GM12878 (cell line): ENCODE measurements at regions not wholly inside any gene's neighbourhood (a gene's known extent, or its start where the extent isn't known, plus 50 kb on each side); places are given as distances from the start of the nearest gene placed in this dataset.

Experiments
- ATAC-seq: fragments of 200-7000 bp; cut with Tn5 transposase; 3 replicates; pipeline ENCODE4 v1.9.1; 2020; ENCODE audit warnings: mild to moderate bottlenecking, moderate library complexity
- BruUV-seq: library from RNA; stranded (reverse); fragments of 400-500 nt; replicated peaks from 2 replicates; lab custom pipeline; 2021; lab: Mats Ljungman, UMichigan
- CTCF ChIA-PET: fragments of 300-600 bp; sonication (Branson Sonifier 250); formaldehyde crosslinking; extraction: SDS; loops from one replicate; lab custom pipeline; 2021; ENCODE audit warnings: inconsistent platforms; lab: Yijun Ruan, JAX
- POLR2A ChIA-PET: fragments of 350-600 bp; formaldehyde crosslinking; extraction: SDS; loops from one replicate; lab custom pipeline; 2021; ENCODE audit warnings: inconsistent platforms; lab: Charles Lee
- RAD21 ChIA-PET: fragments of 300-600 bp; sonication (Branson Sonifier 250); formaldehyde crosslinking; loops from one replicate; lab custom pipeline; 2023; ENCODE audit warnings: antibody characterized with exemption; ENCODE audit not compliant: unreplicated experiment; lab: Charles Lee
- SMC1A ChIA-PET: fragments of 300-600 bp; sonication (Branson Sonifier 250); formaldehyde crosslinking; loops from one replicate; lab custom pipeline; 2023; ENCODE audit not compliant: unreplicated experiment, uncharacterized antibody; lab: Charles Lee
- DNase-seq: peaks from one replicate; pipeline ENCODE4 v3.0.0-alpha.2; 2011; ENCODE audit warnings: low read depth, low spot score
- FAIRE-seq: peaks from 3 replicates; lab custom pipeline; 2011; peaks lifted over from hg19 to GRCh38; lab: Jason Lieb, UNC
- H2AFZ ChIP-seq: 2 replicates; pipeline ENCODE4 v1.6.0; 2011; ENCODE audit warnings: low read depth, low read length, control low read depth; ENCODE audit not compliant: control insufficient read depth
- H3K27ac ChIP-seq: 2 replicates; pipeline ENCODE4 v1.5.1; 2011; ENCODE audit warnings: control low read depth; ENCODE audit not compliant: control insufficient read depth, insufficient read depth
- H3K27me3 ChIP-seq, 2 experiments: replicated peaks in 1 of 2; 2 replicates each; pipeline versions ENCODE4 v1.6.0 to v1.6.1; 2011; ENCODE audit warnings: low read length in 1 of 2; ENCODE audit not compliant: control insufficient read depth in 2 of 2, insufficient read depth in 2 of 2
- H3K36me3 ChIP-seq, 2 experiments: 2 replicates each; pipeline ENCODE4 v1.5.1; 2011; ENCODE audit warnings: low read length in 1 of 2; ENCODE audit not compliant: control insufficient read depth in 2 of 2, insufficient read depth in 2 of 2
- H3K4me1 ChIP-seq: 2 replicates; pipeline ENCODE4 v1.6.1; 2011; ENCODE audit warnings: mild to moderate bottlenecking, low read length, moderate library complexity, mixed read lengths; ENCODE audit not compliant: control insufficient read depth, insufficient read depth
- H3K4me2 ChIP-seq: 2 replicates; pipeline ENCODE4 v1.6.0; 2011; ENCODE audit warnings: control low read depth; ENCODE audit not compliant: control insufficient read depth, insufficient read depth
- H3K4me3 ChIP-seq: fragments of 200-600 bp; sonication (generic); 2 replicates; pipeline ENCODE4 v1.5.1; 2016
- H3K79me2 ChIP-seq: 2 replicates; pipeline ENCODE4 v1.6.0; 2011; ENCODE audit warnings: low read length; ENCODE audit not compliant: control insufficient read depth, insufficient read depth
- H3K9ac ChIP-seq: 2 replicates; pipeline ENCODE4 v1.8.0; 2011; ENCODE audit warnings: low read length, control low read depth, mixed read lengths; ENCODE audit not compliant: control insufficient read depth, insufficient read depth
- H3K9me3 ChIP-seq: replicated peaks from 3 replicates; pipeline ENCODE4 v1.5.1; 2011; ENCODE audit warnings: mild to moderate bottlenecking, low read length; ENCODE audit not compliant: control insufficient read depth, insufficient read depth
- H4K20me1 ChIP-seq: 2 replicates; pipeline ENCODE4 v1.6.0; 2011; ENCODE audit not compliant: control insufficient read depth, insufficient read depth
- HCFC1 ChIP-seq: fragments of 150-350 bp; IDR thresholded peaks from 2 replicates; pipeline ENCODE4 v1.6.1; 2014; ENCODE audit warnings: low read length
- HDAC6 ChIP-seq: fragments of 200-600 bp; sonication (generic); IDR thresholded peaks from one replicate; pipeline ENCODE4 v1.8.0; 2017; ENCODE audit warnings: antibody characterized with exemption; ENCODE audit not compliant: unreplicated experiment
- KAT2A ChIP-seq: conservative IDR thresholded peaks from 2 replicates; pipeline ENCODE4 v1.6.1; 2011; ENCODE audit warnings: low read depth, low read length; ENCODE audit not compliant: control insufficient read depth
- NFYA ChIP-seq: IDR thresholded peaks from 2 replicates; pipeline ENCODE4 v1.6.1; 2011; ENCODE audit warnings: low read depth, mild to moderate bottlenecking, low read length, improper control_type of control experiment, borderline replicate concordance
- NFYB ChIP-seq: IDR thresholded peaks from 2 replicates; pipeline ENCODE4 v1.6.1; 2011; ENCODE audit warnings: low read depth, mild to moderate bottlenecking, low read length, improper control_type of control experiment, moderate library complexity; ENCODE audit not compliant: insufficient read depth
- NRF1 ChIP-seq: conservative IDR thresholded peaks from 2 replicates; pipeline ENCODE4 v1.6.1; 2011; ENCODE audit warnings: mild to moderate bottlenecking, low read depth, low read length, improper control_type of control experiment
- POLR2AphosphoS5 ChIP-seq: IDR thresholded peaks from 2 replicates; pipeline ENCODE4 v1.6.1; 2011; ENCODE audit warnings: mild to moderate bottlenecking, low read length, inconsistent platforms
- SP1 ChIP-seq: IDR thresholded peaks from one replicate; pipeline ENCODE4 v1.6.1; 2011; ENCODE audit warnings: low read depth, low read length
- SPI1 ChIP-seq: IDR thresholded peaks from 2 replicates; pipeline ENCODE4 v1.6.1; 2011; ENCODE audit warnings: low read depth, mild to moderate bottlenecking, low read length, moderate library complexity, borderline replicate concordance; ENCODE audit not compliant: insufficient read depth
- ZZZ3 ChIP-seq: IDR thresholded peaks from 2 replicates; pipeline ENCODE4 v1.6.1; 2011; ENCODE audit warnings: low read depth; ENCODE audit not compliant: control insufficient read depth, insufficient read length
- WGBS: methylation state at CpG from one replicate; pipeline ENCODE4 v1.1.6; 2016; ENCODE audit warnings: low lambda C conversion rate; ENCODE audit not compliant: insufficient replicate concordance, insufficient coverage; ENCODE audit errors: missing lambda C conversion rate; 5-methylcytosine and 5-hydroxymethylcytosine counted together
- in situ Hi-C: fragments of 300-500 bp; cut with MboI; formaldehyde crosslinking; loops from 9 replicates; pipeline ENCODE4 v1.14.3; 2018; ENCODE audit warnings: mixed read lengths
- intact Hi-C: fragments of 100-400 bp; cut with micrococcal nuclease; formaldehyde crosslinking; loops from one replicate; pipeline ENCODE4 v1.14.2; 2022; ENCODE audit not compliant: unreplicated experiment
- TF ChIP-seq, protein P1 (sequence below): IDR thresholded peaks from 2 replicates; pipeline ENCODE4 v1.6.1; 2011; ENCODE audit warnings: borderline replicate concordance, low read depth, mild to moderate bottlenecking, moderate library complexity, mixed read lengths, low read length; ENCODE audit not compliant: insufficient read depth; ENCODE audit errors: extremely low read length
- TF ChIP-seq, protein P2 (sequence below): IDR thresholded peaks from 2 replicates; pipeline ENCODE4 v1.6.1; 2012; ENCODE audit warnings: improper control_type of control experiment, low read depth, low read length; ENCODE audit not compliant: insufficient replicate concordance
- TF ChIP-seq, protein P3 (sequence below): fragments of 450-650 bp; IDR thresholded peaks from 2 replicates; pipeline ENCODE4 v1.6.1; 2017; ENCODE audit warnings: mild to moderate bottlenecking
- TF ChIP-seq, protein P4 (sequence below): IDR thresholded peaks from 2 replicates; pipeline ENCODE4 v1.6.1; 2011; ENCODE audit warnings: low read depth, low read length, improper control_type of control experiment, borderline replicate concordance

DNA sequence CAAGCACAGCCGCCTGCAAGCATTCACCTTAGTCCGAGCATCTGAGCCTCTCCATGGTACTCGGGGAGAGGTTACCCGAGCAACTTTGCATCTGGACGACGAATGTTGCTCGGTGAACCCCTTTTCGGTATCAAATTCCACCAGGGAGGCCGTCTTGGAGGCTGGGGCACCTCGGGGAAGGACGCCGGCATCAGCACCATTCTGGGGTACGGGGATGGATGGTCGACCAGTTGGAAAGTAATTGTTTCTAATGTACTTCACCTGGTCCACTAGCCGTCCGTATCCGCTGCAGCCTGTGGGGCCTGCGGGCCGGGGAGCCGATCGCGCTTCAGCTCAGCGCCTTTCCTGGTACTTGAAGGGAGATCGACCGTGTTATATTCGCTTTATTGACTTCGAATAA, 161.7 kb upstream of the RTL1 start:
- Histone ChIP-seq H3K4me1 (no peaks in the 10 kb centered on the region), H3K4me3 (no peak overlapping the region), H3K4me2 (no peak overlapping the region), H3K79me2 (no peaks in the 10 kb centered on the region), H3K9me3 (no peaks in the 10 kb centered on the region; the same call in 2 of the 3 replicates), H3K36me3 (no peaks in the 10 kb centered on the region)
- intact Hi-C loops: no loop called here
- DNase-seq: no peak
- no TSS peak for BruUV-seq
- FAIRE-seq: no peak
- CTCF ChIA-PET: no interaction called here
- no peak for TF ChIP-seq NFYA
- TF ChIP-seq, protein P1, sequence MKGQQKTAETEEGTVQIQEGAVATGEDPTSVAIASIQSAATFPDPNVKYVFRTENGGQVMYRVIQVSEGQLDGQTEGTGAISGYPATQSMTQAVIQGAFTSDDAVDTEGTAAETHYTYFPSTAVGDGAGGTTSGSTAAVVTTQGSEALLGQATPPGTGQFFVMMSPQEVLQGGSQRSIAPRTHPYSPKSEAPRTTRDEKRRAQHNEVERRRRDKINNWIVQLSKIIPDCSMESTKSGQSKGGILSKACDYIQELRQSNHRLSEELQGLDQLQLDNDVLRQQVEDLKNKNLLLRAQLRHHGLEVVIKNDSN: no peak
- no peak for TF ChIP-seq HDAC6
- TF ChIP-seq NRF1: no peak
- TF ChIP-seq HCFC1: no peak
- TF ChIP-seq SP1: no peak
- TF ChIP-seq ZZZ3: no peak
- no peak for TF ChIP-seq POLR2AphosphoS5
- TF ChIP-seq, protein P2, sequence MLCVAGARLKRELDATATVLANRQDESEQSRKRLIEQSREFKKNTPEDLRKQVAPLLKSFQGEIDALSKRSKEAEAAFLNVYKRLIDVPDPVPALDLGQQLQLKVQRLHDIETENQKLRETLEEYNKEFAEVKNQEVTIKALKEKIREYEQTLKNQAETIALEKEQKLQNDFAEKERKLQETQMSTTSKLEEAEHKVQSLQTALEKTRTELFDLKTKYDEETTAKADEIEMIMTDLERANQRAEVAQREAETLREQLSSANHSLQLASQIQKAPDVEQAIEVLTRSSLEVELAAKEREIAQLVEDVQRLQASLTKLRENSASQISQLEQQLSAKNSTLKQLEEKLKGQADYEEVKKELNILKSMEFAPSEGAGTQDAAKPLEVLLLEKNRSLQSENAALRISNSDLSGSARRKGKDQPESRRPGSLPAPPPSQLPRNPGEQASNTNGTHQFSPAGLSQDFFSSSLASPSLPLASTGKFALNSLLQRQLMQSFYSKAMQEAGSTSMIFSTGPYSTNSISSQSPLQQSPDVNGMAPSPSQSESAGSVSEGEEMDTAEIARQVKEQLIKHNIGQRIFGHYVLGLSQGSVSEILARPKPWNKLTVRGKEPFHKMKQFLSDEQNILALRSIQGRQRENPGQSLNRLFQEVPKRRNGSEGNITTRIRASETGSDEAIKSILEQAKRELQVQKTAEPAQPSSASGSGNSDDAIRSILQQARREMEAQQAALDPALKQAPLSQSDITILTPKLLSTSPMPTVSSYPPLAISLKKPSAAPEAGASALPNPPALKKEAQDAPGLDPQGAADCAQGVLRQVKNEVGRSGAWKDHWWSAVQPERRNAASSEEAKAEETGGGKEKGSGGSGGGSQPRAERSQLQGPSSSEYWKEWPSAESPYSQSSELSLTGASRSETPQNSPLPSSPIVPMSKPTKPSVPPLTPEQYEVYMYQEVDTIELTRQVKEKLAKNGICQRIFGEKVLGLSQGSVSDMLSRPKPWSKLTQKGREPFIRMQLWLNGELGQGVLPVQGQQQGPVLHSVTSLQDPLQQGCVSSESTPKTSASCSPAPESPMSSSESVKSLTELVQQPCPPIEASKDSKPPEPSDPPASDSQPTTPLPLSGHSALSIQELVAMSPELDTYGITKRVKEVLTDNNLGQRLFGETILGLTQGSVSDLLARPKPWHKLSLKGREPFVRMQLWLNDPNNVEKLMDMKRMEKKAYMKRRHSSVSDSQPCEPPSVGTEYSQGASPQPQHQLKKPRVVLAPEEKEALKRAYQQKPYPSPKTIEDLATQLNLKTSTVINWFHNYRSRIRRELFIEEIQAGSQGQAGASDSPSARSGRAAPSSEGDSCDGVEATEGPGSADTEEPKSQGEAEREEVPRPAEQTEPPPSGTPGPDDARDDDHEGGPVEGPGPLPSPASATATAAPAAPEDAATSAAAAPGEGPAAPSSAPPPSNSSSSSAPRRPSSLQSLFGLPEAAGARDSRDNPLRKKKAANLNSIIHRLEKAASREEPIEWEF: no peak
- no peak for TF ChIP-seq SPI1
- TF ChIP-seq, protein P3, sequence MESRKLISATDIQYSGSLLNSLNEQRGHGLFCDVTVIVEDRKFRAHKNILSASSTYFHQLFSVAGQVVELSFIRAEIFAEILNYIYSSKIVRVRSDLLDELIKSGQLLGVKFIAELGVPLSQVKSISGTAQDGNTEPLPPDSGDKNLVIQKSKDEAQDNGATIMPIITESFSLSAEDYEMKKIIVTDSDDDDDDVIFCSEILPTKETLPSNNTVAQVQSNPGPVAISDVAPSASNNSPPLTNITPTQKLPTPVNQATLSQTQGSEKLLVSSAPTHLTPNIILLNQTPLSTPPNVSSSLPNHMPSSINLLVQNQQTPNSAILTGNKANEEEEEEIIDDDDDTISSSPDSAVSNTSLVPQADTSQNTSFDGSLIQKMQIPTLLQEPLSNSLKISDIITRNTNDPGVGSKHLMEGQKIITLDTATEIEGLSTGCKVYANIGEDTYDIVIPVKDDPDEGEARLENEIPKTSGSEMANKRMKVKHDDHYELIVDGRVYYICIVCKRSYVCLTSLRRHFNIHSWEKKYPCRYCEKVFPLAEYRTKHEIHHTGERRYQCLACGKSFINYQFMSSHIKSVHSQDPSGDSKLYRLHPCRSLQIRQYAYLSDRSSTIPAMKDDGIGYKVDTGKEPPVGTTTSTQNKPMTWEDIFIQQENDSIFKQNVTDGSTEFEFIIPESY: no peak
- TF ChIP-seq, protein P4, sequence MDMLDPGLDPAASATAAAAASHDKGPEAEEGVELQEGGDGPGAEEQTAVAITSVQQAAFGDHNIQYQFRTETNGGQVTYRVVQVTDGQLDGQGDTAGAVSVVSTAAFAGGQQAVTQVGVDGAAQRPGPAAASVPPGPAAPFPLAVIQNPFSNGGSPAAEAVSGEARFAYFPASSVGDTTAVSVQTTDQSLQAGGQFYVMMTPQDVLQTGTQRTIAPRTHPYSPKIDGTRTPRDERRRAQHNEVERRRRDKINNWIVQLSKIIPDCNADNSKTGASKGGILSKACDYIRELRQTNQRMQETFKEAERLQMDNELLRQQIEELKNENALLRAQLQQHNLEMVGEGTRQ: no peak
- no peak for TF ChIP-seq KAT2A
- no peak for TF ChIP-seq NFYB
- TF ChIP-seq, all 136 proteins: peak for 0
- no peak overlapping the region for H3K9ac ChIP-seq
- H4K20me1 ChIP-seq: no peaks in the 10 kb centered on the region
- no peak overlapping the region for H2AFZ ChIP-seq
- SMC1A ChIA-PET: no interaction called here
- RAD21 ChIA-PET: no interaction called here
- WGBS: 63% methylated on average over 27 of the region's 27 CpGs
- in situ Hi-C loops: no loop called here
- no peaks in the 10 kb centered on the region for H3K27me3 ChIP-seq
- POLR2A ChIA-PET: no interaction called here
- ATAC-seq: no peak
- no peak overlapping the region for H3K27ac ChIP-seq
